ENCODE measurements at regions not wholly inside any gene's neighbourhood (a gene's known extent, or its start where the extent isn't known, plus 50 kb on each side); places are given as distances from the start of the nearest gene placed in this dataset.

GRCh38 chr18:64490207-64490606 is 341.3 kb upstream of the LINC00305 start:
- no peaks in the 10 kb centered on the region for H3K27me3 ChIP-seq (ENCODE audit: control insufficient read depth, insufficient read depth, low read length)
- no peak overlapping the region for H3K4me2 ChIP-seq (ENCODE audit: extremely low read depth, insufficient read depth, low read length)
- no peak for DNase-seq (ENCODE audit: low read depth in 2 of 2)
- no peaks in the 10 kb centered on the region for H3K4me1 ChIP-seq (ENCODE audit: control insufficient read depth, extremely low read depth, insufficient read depth, low read length)
- H3K4me3 ChIP-seq (replicated peaks in 1 of 4; ENCODE audit: control extremely low read depth in 1 of 4, insufficient read depth in 1 of 4, low read depth in 3 of 4, low read length in 4 of 4) = no peak overlapping the region
- no peak overlapping the region for H2AFZ ChIP-seq (ENCODE audit: low read length)
- no peak overlapping the region for H3K9ac ChIP-seq (ENCODE audit: insufficient read depth, low read length)
- H4K20me1 ChIP-seq (ENCODE audit: control insufficient read depth, extremely low read depth, insufficient read depth, low read length) = no peaks in the 10 kb centered on the region
- TF ChIP-seq EZH2 (IDR thresholded peaks at IDR 0.05; ENCODE audit: low read length, missing control alignments) (no peak), CTCF (conservative IDR thresholded peaks at IDR 0.05 in 1 of 2, IDR thresholded peaks at IDR 0.05 in 1 of 2; ENCODE audit: low read depth in 1 of 2, low read length in 2 of 2) (no peak)
- H3K27ac ChIP-seq (ENCODE audit: insufficient read depth, low read length) = no peak overlapping the region
- H3K9me3 ChIP-seq (ENCODE audit: control insufficient read depth, insufficient read depth, low read depth, low read length) = no peaks in the 10 kb centered on the region
- no peaks in the 10 kb centered on the region for H3K36me3 ChIP-seq (ENCODE audit: control insufficient read depth, insufficient read depth, low read length)
- H3K79me2 ChIP-seq (ENCODE audit: control insufficient read depth, insufficient read depth, low read length) = no peaks in the 10 kb centered on the region

GRCh38 chr18:64488698-64489097 is 339.8 kb upstream of the LINC00305 start:
- TF ChIP-seq EZH2 (IDR thresholded peaks at IDR 0.05; ENCODE audit: low read length, missing control alignments) (no peak), CTCF (conservative IDR thresholded peaks at IDR 0.05 in 1 of 2, IDR thresholded peaks at IDR 0.05 in 1 of 2; ENCODE audit: low read depth in 1 of 2, low read length in 2 of 2) (no peak)
- no peak overlapping the region for H3K27ac ChIP-seq (ENCODE audit: insufficient read depth, low read length)
- no peak overlapping the region for H3K9ac ChIP-seq (ENCODE audit: insufficient read depth, low read length)
- no peaks in the 10 kb centered on the region for H3K27me3 ChIP-seq (ENCODE audit: control insufficient read depth, insufficient read depth, low read length)
- no peak overlapping the region for H2AFZ ChIP-seq (ENCODE audit: low read length)
- no peak overlapping the region for H3K4me2 ChIP-seq (ENCODE audit: extremely low read depth, insufficient read depth, low read length)
- no peaks in the 10 kb centered on the region for H3K79me2 ChIP-seq (ENCODE audit: control insufficient read depth, insufficient read depth, low read length)
- no peaks in the 10 kb centered on the region for H3K9me3 ChIP-seq (ENCODE audit: control insufficient read depth, insufficient read depth, low read depth, low read length)
- DNase-seq (ENCODE audit: low read depth in 2 of 2) = no peak
- no peaks in the 10 kb centered on the region for H3K36me3 ChIP-seq (ENCODE audit: control insufficient read depth, insufficient read depth, low read length)
- H3K4me3 ChIP-seq (replicated peaks in 1 of 4; ENCODE audit: control extremely low read depth in 1 of 4, insufficient read depth in 1 of 4, low read depth in 3 of 4, low read length in 4 of 4) = no peak overlapping the region
- no peaks in the 10 kb centered on the region for H4K20me1 ChIP-seq (ENCODE audit: control insufficient read depth, extremely low read depth, insufficient read depth, low read length)
- H3K4me1 ChIP-seq (ENCODE audit: control insufficient read depth, extremely low read depth, insufficient read depth, low read length) = no peaks in the 10 kb centered on the region

- H3K27ac ChIP-seq (ENCODE audit: insufficient read depth, low read length) = no peak overlapping the region
- no peaks in the 10 kb centered on the region for H4K20me1 ChIP-seq (ENCODE audit: control insufficient read depth, extremely low read depth, insufficient read depth, low read length)
- H3K9ac ChIP-seq (ENCODE audit: insufficient read depth, low read length) = no peak overlapping the region
- no peak overlapping the region for H3K4me3 ChIP-seq (replicated peaks in 1 of 4; ENCODE audit: control extremely low read depth in 1 of 4, insufficient read depth in 1 of 4, low read depth in 3 of 4, low read length in 4 of 4)
- no peak for DNase-seq (ENCODE audit: low read depth in 2 of 2)
- H3K4me2 ChIP-seq (ENCODE audit: extremely low read depth, insufficient read depth, low read length) = no peak overlapping the region
- no peak overlapping the region for H2AFZ ChIP-seq (ENCODE audit: low read length)
- H3K9me3 ChIP-seq (ENCODE audit: control insufficient read depth, insufficient read depth, low read depth, low read length) = no peaks in the 10 kb centered on the region
- no peaks in the 10 kb centered on the region for H3K27me3 ChIP-seq (ENCODE audit: control insufficient read depth, insufficient read depth, low read length)
- no peak for TF ChIP-seq EZH2 (IDR thresholded peaks at IDR 0.05; ENCODE audit: low read length, missing control alignments)
- no peak for TF ChIP-seq CTCF (conservative IDR thresholded peaks at IDR 0.05 in 1 of 2, IDR thresholded peaks at IDR 0.05 in 1 of 2; ENCODE audit: low read depth in 1 of 2, low read length in 2 of 2)
- no peaks in the 10 kb centered on the region for H3K79me2 ChIP-seq (ENCODE audit: control insufficient read depth, insufficient read depth, low read length)
- no peaks in the 10 kb centered on the region for H3K36me3 ChIP-seq (ENCODE audit: control insufficient read depth, insufficient read depth, low read length)
- no peaks in the 10 kb centered on the region for H3K4me1 ChIP-seq (ENCODE audit: control insufficient read depth, extremely low read depth, insufficient read depth, low read length)
These were observed 325.9 kb upstream of the LINC00305 start for GRCh38 chr18:64474773-64475172.

All from fibroblast of lung (primary cell).